ENCODE measurements at regions not wholly inside any gene's neighbourhood (a gene's known extent, or its start where the extent isn't known, plus 50 kb on each side); places are given as distances from the start of the nearest gene placed in this dataset.
"Not testable (repeated sequence)": the region's sequence is repeated elsewhere in the genome, so short reads cannot be mapped to it uniquely, and the experiment has no call there.

DNA sequence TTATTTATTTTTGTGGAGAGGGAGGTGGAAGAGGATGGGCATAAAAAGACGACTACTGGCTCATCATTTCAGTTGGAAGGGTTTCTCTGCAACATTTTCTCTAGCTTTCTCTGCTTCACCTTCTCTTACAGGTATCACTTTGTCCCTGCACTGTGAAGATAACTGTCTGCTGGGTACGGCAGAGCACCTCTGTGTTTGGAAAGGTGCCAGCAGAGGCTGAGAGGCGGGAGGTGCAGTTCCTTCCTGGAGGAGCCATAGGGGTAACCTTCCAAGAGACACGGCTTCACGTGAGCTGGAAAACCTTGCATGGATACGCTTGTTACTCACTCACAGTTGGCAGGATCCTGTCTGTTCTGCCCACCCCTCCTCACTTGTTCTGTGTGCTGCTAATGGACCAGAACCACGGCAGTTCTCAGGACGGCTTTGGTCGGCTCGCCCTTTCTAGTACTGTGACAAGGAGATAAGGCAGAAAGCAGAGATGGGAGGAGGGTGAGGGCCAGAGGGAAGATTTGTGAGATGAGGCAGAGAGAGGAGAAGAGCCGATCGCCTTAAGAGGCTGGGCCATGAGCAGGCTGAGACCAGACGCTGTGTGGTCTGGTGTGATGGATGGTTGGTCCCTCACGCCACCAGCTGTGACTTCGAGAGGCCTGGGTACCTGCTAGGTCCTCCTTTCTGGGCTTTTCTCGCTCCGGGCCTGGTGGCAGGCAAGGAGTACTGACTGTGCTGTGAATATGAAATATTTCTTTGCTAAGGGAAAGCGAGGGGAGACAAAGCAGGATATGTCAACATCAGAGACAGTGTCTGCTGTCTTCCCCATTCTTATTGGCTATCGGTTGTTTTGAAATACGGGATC lies 66.8 kb downstream of the MRPL57 start:
- Histone ChIP-seq H3K4me3 (IDR thresholded peaks at IDR 0.05; ENCODE audit: insufficient read depth, low read depth, low read length) (no peak overlapping the region), H3K4me2 (no peak overlapping the region), H3K36me3 (ENCODE audit: insufficient read depth) (no peaks in the 10 kb centered on the region), H4K20me1 (ENCODE audit: insufficient read depth) (no peaks in the 10 kb centered on the region), H3K79me2 (ENCODE audit: insufficient read depth, low read depth) (no peaks in the 10 kb centered on the region), H3K27me3 (ENCODE audit: insufficient read depth, low read depth) (no peaks in the 10 kb centered on the region), H3K9ac (no peak overlapping the region), H3K27ac (no peak overlapping the region), H3K4me1 (ENCODE audit: low read depth, poor library complexity, severe bottlenecking) (no peaks in the 10 kb centered on the region), H2AFZ (ENCODE audit: low read depth) (no peak overlapping the region)
- TF ChIP-seq, protein P1, sequence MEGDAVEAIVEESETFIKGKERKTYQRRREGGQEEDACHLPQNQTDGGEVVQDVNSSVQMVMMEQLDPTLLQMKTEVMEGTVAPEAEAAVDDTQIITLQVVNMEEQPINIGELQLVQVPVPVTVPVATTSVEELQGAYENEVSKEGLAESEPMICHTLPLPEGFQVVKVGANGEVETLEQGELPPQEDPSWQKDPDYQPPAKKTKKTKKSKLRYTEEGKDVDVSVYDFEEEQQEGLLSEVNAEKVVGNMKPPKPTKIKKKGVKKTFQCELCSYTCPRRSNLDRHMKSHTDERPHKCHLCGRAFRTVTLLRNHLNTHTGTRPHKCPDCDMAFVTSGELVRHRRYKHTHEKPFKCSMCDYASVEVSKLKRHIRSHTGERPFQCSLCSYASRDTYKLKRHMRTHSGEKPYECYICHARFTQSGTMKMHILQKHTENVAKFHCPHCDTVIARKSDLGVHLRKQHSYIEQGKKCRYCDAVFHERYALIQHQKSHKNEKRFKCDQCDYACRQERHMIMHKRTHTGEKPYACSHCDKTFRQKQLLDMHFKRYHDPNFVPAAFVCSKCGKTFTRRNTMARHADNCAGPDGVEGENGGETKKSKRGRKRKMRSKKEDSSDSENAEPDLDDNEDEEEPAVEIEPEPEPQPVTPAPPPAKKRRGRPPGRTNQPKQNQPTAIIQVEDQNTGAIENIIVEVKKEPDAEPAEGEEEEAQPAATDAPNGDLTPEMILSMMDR (conservative IDR thresholded peaks at IDR 0.05; ENCODE audit: low read depth, low read length): no peak

DNA sequence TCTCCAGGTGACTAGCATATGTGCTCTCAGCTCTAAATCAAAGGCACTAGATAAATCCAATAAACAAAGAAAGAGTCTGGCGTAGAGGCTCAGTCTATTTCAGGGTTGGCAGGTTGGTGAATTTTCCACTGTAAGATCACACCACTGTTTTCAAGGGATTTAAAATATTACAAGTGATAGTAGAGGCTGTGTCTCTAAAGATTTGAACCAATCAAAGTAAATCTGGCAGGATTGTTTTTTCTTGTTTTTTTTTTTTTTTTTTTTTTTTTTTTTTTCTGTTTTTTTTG lies 67.4 kb downstream of the MRPL57 start:
- not testable (repeated sequence) for H3K4me1 ChIP-seq (ENCODE audit: low read depth, poor library complexity, severe bottlenecking); H3K4me3 ChIP-seq (IDR thresholded peaks at IDR 0.05; ENCODE audit: insufficient read depth, low read depth, low read length); H3K79me2 ChIP-seq (ENCODE audit: insufficient read depth, low read depth); H2AFZ ChIP-seq (ENCODE audit: low read depth); H4K20me1 ChIP-seq (ENCODE audit: insufficient read depth); H3K27me3 ChIP-seq (ENCODE audit: insufficient read depth, low read depth); H3K4me2 ChIP-seq; H3K9ac ChIP-seq; H3K36me3 ChIP-seq (ENCODE audit: insufficient read depth); H3K27ac ChIP-seq

DNA sequence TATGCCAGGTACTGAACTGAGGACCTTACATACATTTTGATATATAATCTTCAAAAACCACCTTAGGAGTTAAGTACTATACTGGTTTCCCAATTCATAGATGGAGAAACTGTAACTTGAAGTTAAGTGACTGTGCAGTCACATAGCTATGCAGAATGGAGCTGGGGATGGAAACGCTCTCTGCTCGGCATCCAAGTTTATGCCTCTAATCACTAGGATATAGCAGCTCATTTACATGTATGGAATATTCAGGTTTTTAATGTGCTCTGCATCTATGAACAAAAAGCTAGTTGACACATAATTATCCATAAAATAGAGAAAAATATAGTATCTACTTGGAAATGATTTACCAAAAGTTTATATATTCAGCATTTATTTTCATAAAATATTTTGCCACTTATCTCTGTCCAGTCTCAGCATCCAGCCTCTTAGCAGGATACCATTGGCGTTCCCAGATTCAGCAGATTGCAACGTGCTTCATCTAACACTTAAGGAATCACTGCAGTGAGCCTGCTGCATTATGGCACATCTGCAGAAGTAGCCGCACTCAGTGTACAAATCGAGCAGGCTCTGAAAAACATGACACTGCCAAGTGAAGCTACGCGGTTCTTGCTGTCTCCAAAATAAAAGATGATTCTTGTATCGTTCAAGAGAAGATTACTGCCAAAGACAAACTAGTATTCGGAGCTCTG lies 70.4 kb downstream of the MRPL57 start:
- Histone ChIP-seq H3K27me3 (ENCODE audit: insufficient read depth, low read depth) (no peaks in the 10 kb centered on the region), H3K9ac (no peak overlapping the region), H3K36me3 (ENCODE audit: insufficient read depth) (no peaks in the 10 kb centered on the region), H3K4me1 (ENCODE audit: low read depth, poor library complexity, severe bottlenecking) (no peaks in the 10 kb centered on the region), H3K4me3 (IDR thresholded peaks at IDR 0.05; ENCODE audit: insufficient read depth, low read depth, low read length) (no peak overlapping the region), H3K27ac (no peak overlapping the region), H2AFZ (ENCODE audit: low read depth) (no peak overlapping the region), H3K79me2 (ENCODE audit: insufficient read depth, low read depth) (no peaks in the 10 kb centered on the region), H3K4me2 (no peak overlapping the region), H4K20me1 (ENCODE audit: insufficient read depth) (no peaks in the 10 kb centered on the region)
- TF ChIP-seq, protein P1 (conservative IDR thresholded peaks at IDR 0.05; ENCODE audit: low read depth, low read length): no peak

DNA sequence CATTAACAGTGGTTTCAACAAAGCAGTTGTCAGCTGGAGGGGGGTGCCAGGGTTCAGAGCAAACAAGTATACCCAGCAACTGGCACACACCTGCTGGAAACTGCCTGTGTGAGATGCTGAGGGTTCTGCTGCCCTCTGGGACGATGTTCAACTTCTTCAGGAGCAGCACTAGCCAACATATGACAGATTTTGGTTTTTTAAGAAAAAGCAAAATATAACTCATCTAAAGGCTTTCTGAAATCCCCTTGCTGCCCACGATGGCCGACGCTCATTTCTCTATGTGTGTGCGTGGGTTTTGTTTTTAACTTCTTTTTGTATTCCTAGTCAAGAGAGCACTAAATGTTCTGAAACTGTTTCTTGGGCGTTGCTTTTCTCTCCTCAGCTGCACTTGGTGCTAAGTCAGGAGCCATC lies 79.9 kb downstream of the MRPL57 start:
- H3K36me3 ChIP-seq (ENCODE audit: insufficient read depth): no peaks in the 10 kb centered on the region
- peak overlapping the region; percentile 55; the same call in 1 of the 2 replicates for H2AFZ ChIP-seq (ENCODE audit: low read depth)
- no peaks in the 10 kb centered on the region for H3K79me2 ChIP-seq (ENCODE audit: insufficient read depth, low read depth)
- peak overlapping the region; percentile 51 for H3K27ac ChIP-seq
- TF ChIP-seq, protein P1 (conservative IDR thresholded peaks at IDR 0.05; ENCODE audit: low read depth, low read length): no peak
- no peak overlapping the region for H3K4me3 ChIP-seq (IDR thresholded peaks at IDR 0.05; ENCODE audit: insufficient read depth, low read depth, low read length)
- no peaks in the 10 kb centered on the region for H4K20me1 ChIP-seq (ENCODE audit: insufficient read depth)
- peak overlapping the region; percentile 28; the same call in 1 of the 2 replicates for H3K9ac ChIP-seq
- H3K4me1 ChIP-seq (ENCODE audit: low read depth, poor library complexity, severe bottlenecking): peaks cover 22% of the 10 kb centered on the region
- H3K27me3 ChIP-seq (ENCODE audit: insufficient read depth, low read depth): no peaks in the 10 kb centered on the region
- H3K4me2 ChIP-seq: peak overlapping the region; percentile 57

DNA sequence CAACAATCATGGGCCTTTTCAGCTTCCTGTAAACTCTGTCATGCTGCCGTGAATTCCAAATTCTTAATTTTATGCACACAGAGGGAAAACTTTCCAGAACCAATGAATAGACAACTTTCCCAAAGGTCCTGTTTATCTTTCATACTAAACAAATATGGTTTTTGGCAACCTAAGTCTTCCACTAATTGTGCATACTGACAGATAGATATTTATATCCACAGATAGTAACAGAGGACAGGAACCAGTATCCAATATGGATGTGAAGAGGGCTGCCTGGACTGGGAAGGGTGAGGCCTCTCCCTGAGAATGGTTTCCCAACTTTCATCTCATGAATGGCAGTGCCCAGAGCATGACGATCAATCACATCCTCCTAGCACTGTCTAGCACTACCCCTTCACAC lies 80.4 kb downstream of the MRPL57 start:
- H3K4me1 ChIP-seq (ENCODE audit: low read depth, poor library complexity, severe bottlenecking): peaks cover 22% of the 10 kb centered on the region
- peak overlapping the region; percentile 55; the same call in 1 of the 2 replicates for H2AFZ ChIP-seq (ENCODE audit: low read depth)
- H3K27ac ChIP-seq: peak overlapping the region; percentile 51; the same call in 1 of the 2 replicates
- H3K36me3 ChIP-seq (ENCODE audit: insufficient read depth): no peaks in the 10 kb centered on the region
- TF ChIP-seq, protein P1 (conservative IDR thresholded peaks at IDR 0.05; ENCODE audit: low read depth, low read length): no peak
- H4K20me1 ChIP-seq (ENCODE audit: insufficient read depth): no peaks in the 10 kb centered on the region
- no peak overlapping the region for H3K9ac ChIP-seq
- H3K4me2 ChIP-seq: peak overlapping the region; percentile 57; the same call in 1 of the 2 replicates
- H3K79me2 ChIP-seq (ENCODE audit: insufficient read depth, low read depth): no peaks in the 10 kb centered on the region
- no peaks in the 10 kb centered on the region for H3K27me3 ChIP-seq (ENCODE audit: insufficient read depth, low read depth)
- no peak overlapping the region for H3K4me3 ChIP-seq (IDR thresholded peaks at IDR 0.05; ENCODE audit: insufficient read depth, low read depth, low read length)
